Ishikawa (cell line): ENCODE measurements at regions not wholly inside any gene's neighbourhood (a gene's known extent, or its start where the extent isn't known, plus 50 kb on each side); places are given as distances from the start of the nearest gene placed in this dataset.

Experiments
- CREB1 ChIP-seq: IDR thresholded peaks from 2 replicates; pipeline ENCODE4 v1.6.1; 2012; ENCODE audit warnings: low read depth
- EP300 ChIP-seq: IDR thresholded peaks from 2 replicates; pipeline ENCODE4 v1.6.1; 2012; ENCODE audit warnings: borderline replicate concordance
- FOXM1 ChIP-seq: IDR thresholded peaks from 2 replicates; pipeline ENCODE4 v1.6.1; 2012; ENCODE audit warnings: low read depth, borderline replicate concordance
- TAF1 ChIP-seq: IDR thresholded peaks from 2 replicates; pipeline ENCODE4 v1.6.1; 2012; ENCODE audit warnings: low read depth, mild to moderate bottlenecking
- TEAD4 ChIP-seq: IDR thresholded peaks from 2 replicates; pipeline ENCODE4 v1.6.1; 2012
- TF ChIP-seq, protein P1 (sequence below): IDR thresholded peaks from 2 replicates; pipeline ENCODE4 v1.6.1; 2012; ENCODE audit warnings: low read depth, mild to moderate bottlenecking
- TF ChIP-seq, protein P2 (sequence below): IDR thresholded peaks from 2 replicates; pipeline ENCODE4 v1.6.1; 2012

DNA sequence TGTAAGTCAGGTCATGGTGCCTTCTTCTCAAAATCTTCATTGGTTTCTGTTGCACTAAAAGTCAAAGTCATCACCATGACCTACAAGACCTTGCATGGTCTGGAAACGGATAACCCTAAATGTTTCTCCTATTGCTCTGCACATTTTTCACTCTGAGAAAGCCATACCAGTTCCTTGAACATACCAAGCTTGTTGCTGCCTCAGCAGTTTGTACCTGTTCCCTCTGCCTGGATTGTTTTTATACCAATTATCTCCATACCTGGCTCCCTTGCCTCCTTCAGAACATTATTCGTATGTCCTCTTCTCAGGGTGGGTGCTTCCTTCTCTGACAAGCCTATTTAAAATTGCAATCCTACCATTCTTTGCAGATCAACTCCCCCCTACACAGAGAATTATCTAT, 498.4 kb downstream of the DSC3 start:
- TF ChIP-seq, protein P1, sequence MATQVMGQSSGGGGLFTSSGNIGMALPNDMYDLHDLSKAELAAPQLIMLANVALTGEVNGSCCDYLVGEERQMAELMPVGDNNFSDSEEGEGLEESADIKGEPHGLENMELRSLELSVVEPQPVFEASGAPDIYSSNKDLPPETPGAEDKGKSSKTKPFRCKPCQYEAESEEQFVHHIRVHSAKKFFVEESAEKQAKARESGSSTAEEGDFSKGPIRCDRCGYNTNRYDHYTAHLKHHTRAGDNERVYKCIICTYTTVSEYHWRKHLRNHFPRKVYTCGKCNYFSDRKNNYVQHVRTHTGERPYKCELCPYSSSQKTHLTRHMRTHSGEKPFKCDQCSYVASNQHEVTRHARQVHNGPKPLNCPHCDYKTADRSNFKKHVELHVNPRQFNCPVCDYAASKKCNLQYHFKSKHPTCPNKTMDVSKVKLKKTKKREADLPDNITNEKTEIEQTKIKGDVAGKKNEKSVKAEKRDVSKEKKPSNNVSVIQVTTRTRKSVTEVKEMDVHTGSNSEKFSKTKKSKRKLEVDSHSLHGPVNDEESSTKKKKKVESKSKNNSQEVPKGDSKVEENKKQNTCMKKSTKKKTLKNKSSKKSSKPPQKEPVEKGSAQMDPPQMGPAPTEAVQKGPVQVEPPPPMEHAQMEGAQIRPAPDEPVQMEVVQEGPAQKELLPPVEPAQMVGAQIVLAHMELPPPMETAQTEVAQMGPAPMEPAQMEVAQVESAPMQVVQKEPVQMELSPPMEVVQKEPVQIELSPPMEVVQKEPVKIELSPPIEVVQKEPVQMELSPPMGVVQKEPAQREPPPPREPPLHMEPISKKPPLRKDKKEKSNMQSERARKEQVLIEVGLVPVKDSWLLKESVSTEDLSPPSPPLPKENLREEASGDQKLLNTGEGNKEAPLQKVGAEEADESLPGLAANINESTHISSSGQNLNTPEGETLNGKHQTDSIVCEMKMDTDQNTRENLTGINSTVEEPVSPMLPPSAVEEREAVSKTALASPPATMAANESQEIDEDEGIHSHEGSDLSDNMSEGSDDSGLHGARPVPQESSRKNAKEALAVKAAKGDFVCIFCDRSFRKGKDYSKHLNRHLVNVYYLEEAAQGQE: no peak
- TF ChIP-seq EP300 (no peak), TAF1 (no peak), CREB1 (no peak), FOXM1 (no peak), TEAD4 (no peak)
- TF ChIP-seq, protein P2, sequence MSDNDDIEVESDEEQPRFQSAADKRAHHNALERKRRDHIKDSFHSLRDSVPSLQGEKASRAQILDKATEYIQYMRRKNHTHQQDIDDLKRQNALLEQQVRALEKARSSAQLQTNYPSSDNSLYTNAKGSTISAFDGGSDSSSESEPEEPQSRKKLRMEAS: no peak
